Adipocyte (in vitro differentiated cells): ENCODE measurements at regions not wholly inside any gene's neighbourhood (a gene's known extent, or its start where the extent isn't known, plus 50 kb on each side); places are given as distances from the start of the nearest gene placed in this dataset.
"Not testable (repeated sequence)": the region's sequence is repeated elsewhere in the genome, so short reads cannot be mapped to it uniquely, and the experiment has no call there.

Experiments used
- DNase-seq: peaks from one replicate; pipeline ENCODE4 v3.0.0-alpha.2; 2015; ENCODE audit warnings: low read depth
- H3K27me3 ChIP-seq: replicated peaks from 2 replicates; pipeline ENCODE4 v1.7.0; 2013; ENCODE audit warnings: mild to moderate bottlenecking, low read length, moderate library complexity; ENCODE audit not compliant: control insufficient read depth, insufficient read depth
- H3K36me3 ChIP-seq: 2 replicates; pipeline ENCODE4 v1.7.0; 2013; ENCODE audit warnings: low read length, mild to moderate bottlenecking, moderate library complexity; ENCODE audit not compliant: control insufficient read depth, insufficient read depth, severe bottlenecking
- H3K4me1 ChIP-seq: 2 replicates; pipeline ENCODE4 v1.7.0; 2013; ENCODE audit warnings: mild to moderate bottlenecking, low read length, moderate library complexity; ENCODE audit not compliant: control insufficient read depth, insufficient read depth
- H3K4me3 ChIP-seq: 2 replicates; pipeline ENCODE4 v1.7.0; 2013; ENCODE audit warnings: mild to moderate bottlenecking, low read length, moderate library complexity
- H3K9ac ChIP-seq: 2 replicates; pipeline ENCODE4 v1.7.0; 2013; ENCODE audit warnings: mild to moderate bottlenecking, low read length, moderate library complexity
- H3K9me3 ChIP-seq: 2 replicates; pipeline ENCODE4 v1.7.0; 2013; ENCODE audit warnings: mild to moderate bottlenecking, low read length, moderate library complexity; ENCODE audit not compliant: control insufficient read depth

DNA sequence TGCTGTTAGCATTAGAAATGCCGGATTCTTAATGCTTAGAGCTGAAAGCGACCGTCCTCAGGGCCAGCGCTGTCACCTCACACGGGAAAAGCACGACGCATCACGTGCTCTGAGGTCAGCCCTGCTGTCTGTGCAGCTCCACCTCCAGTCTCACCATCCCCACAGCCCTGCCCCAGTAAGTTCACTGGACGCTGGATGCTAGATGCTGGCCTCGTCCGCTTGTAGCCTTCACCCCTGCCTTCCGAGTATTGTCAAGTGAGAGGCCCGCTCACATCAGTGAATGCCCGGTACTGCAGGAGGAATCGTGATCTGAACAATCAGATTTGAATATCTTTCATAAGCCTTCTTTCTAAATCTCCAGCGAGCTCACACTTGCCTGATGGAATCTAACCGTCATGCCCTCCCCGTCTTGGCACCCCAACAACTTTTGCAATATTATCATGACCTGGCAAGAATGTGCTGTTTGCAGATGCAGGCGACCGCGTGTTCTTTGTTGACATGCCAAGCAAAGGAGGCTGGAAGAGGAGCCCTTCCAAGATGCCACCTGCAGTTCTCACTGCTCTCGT lies 64.9 kb downstream of the DLL1 start:
- H3K9ac ChIP-seq = no peak overlapping the region
- DNase-seq = no peak
- no peaks in the 10 kb centered on the region for H3K36me3 ChIP-seq
- H3K27me3 ChIP-seq = peaks cover 21% of the 10 kb centered on the region
- H3K4me3 ChIP-seq = no peak overlapping the region
- H3K9me3 ChIP-seq = no peaks in the 10 kb centered on the region
- H3K4me1 ChIP-seq = no peaks in the 10 kb centered on the region

DNA sequence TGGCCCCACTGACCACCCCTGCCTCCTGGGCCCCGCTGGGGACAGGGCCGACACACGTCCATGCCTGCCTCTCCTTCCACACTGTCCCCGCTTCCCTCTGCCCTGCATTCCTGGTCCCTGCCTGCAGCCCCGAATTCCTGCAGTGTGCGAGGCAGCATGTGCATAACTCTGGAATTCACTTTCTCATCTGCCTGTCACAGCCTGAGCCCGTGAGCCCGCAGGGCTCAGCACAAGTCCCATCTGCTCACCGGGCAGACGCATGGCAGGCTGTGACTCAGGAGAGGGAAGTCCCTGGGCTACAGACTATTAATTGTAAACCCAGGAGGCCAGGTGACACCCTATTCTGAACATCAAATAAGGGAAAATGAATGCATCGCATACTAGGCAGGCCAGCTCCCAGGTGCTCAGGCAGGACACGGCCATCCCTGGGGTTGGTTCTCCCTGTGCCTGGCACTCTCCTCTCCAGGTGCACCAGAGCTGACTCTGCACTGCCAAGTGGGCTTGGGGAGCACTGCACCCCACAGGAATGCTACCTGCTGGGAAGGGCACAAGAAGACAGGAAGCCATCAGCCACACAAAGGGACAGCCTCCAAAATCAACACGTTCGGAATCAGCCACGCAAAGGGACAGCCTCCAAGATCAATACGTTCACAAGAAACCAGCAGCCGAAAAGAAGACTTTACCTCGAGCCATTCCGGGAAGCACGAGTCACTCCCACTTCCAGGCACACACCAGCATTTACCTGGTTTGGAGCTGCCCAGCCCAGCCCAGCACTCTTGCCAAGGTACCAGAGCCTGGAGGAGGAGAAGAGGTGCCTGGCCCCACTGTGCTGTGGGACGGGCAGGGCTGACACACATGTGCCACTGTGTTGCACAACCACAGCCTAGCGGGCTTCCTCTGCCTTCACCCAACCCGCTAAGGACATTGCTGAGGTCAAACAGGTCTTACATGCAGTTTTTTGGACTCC lies 65.9 kb downstream of the DLL1 start:
- H3K27me3 ChIP-seq = peaks cover 21% of the 10 kb centered on the region
- no peaks in the 10 kb centered on the region for H3K36me3 ChIP-seq
- no peak overlapping the region for H3K9ac ChIP-seq
- peak; percentile 4 for DNase-seq
- H3K4me3 ChIP-seq = no peak overlapping the region
- no peaks in the 10 kb centered on the region for H3K9me3 ChIP-seq
- H3K4me1 ChIP-seq = no peaks in the 10 kb centered on the region

DNA sequence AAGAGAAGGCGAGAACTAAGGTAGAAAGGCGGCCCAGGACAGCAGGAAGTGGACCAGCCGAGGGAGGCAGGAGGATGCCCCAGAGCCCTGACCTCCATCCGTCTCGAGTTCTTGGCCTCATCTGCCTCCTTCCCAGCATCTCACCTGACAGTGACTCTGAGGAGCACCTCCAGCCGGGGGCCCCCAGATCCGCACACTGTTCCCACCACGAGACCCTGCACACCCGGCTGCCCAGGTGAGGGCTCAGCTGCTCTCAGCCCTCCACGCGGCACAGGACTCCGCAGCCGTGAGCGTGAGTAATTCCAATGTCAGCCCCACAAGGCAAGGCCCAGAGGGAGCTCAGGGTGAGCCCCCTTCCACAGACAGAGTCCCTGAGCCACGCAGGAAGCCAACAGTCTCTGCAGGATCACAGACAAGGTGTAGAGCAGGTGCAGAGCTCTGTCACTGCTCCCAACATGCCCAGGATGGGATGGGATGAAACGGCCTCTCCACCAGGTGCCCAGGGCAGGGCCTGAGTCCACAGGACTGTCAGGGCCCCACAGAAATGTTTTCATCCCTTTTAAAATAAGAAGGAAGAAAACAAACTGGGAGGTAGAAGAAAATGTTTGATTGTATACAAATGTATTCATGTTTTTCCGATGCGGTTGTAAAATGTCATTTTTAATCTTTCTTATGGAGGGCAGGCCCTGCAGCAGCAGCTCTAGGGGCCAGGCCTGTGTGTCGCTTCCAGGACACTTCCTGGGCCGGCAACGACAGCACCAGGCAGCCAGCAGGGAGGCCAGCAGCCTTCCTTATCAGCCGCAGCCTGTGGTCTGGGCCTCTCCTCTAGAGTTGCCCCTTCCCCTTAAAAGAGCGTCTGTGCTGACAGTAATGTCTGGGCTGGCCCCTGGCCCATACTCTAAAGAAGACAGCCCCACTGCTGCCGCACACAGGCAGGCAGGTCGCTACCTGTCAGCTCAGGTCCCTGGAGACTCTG lies 66.9 kb downstream of the DLL1 start:
- H3K36me3 ChIP-seq = no peaks in the 10 kb centered on the region
- H3K27me3 ChIP-seq = peaks cover 19% of the 10 kb centered on the region
- DNase-seq = no peak

DNA sequence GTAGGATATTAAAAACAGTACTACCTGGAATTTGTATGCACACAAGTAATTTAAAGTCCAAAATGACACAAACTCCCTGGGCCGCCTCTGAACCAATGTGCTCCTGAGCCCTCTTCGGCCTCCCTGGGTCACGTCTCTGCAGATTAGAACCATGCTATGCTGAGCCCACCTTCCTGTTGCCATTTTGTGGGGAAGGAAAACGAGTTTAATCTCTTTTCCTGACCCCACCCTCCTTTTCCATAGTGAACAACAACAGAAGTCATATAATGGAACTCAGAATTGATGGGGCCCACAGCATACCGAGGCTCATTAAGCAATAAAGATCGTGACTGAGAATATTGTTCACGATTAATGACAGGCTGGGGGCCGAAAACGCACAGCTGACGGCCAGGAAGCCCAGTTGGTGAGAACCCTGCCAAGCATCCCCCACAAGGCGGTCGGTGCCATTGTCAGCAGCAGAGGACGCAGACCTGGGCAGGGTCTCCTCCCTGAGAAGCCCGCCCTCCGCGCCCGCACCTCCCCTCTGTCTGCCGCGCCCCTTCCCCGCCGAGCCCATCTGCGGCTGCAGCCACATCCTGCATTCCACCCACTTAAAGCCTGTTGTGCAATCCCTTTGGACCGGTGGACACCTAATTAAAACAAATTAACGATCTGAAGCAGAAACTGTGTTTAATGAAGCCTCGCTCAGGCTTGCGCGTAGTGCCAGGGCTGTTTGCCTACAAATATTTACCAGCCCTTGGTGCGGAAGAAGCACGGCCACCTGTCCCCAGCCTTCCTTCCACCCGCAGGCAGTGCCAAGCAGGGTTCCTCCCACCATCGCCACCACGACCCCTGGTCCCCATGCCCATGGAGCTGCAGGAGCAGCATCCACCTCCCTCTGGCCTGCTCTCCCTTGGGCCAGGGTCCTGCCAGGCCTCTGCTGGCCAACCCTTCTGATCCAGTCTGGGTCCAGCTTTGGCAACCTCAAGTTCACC lies 68.1 kb downstream of the DLL1 start:
- no peak for DNase-seq
- H3K36me3 ChIP-seq = no peaks in the 10 kb centered on the region

More for the DNA sequence above, 66.9 kb downstream of the DLL1 start:
- Histone ChIP-seq H3K4me3 (no peak overlapping the region), H3K9ac (no peak overlapping the region), H3K9me3 (no peaks in the 10 kb centered on the region), H3K4me1 (no peaks in the 10 kb centered on the region)

DNA sequence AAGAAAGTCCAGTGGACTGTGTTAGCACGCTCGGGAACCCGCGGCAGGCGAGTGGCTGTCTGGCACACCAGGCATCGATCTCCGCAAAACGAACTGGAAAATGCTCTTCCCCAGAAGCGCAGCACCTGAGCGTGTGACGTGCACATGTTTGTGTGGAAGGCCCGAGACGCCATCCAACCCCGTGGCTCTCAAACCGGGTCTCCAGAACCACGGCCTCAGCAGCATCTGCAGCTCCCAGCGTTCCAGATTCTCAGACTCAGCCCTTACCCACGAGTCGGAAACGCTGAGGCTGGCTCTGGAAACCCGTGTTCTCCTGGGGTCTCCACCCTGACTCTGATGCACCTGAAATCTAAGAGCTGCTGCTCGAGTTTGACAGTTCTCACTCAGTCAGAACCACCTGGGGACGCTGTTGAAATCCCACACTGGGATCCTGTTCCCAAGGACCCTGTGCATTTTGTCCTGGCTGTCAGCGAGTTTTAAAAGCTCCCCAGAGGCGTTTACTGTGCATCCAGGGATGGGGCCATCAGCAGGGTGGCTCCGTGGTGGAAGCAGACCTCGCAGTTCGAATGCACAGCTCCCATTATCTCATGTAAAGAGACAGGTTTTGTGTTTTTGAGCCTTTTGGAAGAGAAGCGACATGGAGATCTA lies 69.0 kb downstream of the DLL1 start:
- Histone ChIP-seq H3K4me1 (no peaks in the 10 kb centered on the region), H3K36me3 (no peaks in the 10 kb centered on the region), H3K9ac (no peak overlapping the region), H3K27me3 (peaks cover 9% of the 10 kb centered on the region), H3K9me3 (no peaks in the 10 kb centered on the region), H3K4me3 (no peak overlapping the region)
- DNase-seq = no peak

More for the DNA sequence above, 68.1 kb downstream of the DLL1 start:
- H3K4me3 ChIP-seq = no peak overlapping the region
- H3K9ac ChIP-seq = no peak overlapping the region
- H3K4me1 ChIP-seq = no peaks in the 10 kb centered on the region
- no peaks in the 10 kb centered on the region for H3K9me3 ChIP-seq
- H3K27me3 ChIP-seq = peaks cover 9% of the 10 kb centered on the region

DNA sequence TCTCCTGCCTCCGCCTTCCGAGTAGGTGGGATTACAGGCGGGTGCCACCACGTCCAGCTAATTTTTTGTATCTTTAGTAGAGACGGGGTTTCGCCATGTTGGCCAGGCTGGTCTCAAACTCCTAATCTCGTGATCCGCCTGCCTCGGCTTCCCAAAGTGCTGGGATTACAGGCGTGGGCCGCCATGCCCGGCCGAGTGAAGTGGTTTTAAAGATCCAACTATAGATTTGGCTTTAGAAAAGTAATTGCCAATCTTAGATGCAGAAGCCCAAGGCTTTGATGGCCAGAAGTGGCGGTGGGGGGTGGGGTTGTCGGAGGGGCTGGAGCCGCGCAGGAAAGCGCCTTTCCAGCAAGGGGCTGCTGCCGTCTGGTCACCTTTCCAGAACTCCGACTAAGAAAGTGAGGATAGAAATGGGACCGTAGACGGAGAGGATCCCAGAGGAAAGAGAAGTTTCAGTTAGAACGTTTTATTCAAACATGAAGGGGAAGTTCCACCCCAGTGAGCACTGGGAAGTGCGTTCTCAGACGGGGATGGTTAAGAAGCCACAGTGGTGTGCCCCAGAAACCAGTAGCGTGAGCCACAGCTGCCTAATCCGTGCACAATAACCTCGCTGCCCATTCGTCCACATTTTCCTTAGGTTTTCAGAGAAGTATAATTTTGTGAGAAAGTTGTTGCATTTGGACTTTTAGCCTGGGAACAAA lies 69.7 kb downstream of the DLL1 start:
- DNase-seq = no peak
- Histone ChIP-seq H3K4me3 (no peak overlapping the region), H3K9me3 (no peaks in the 10 kb centered on the region), H3K36me3 (no peaks in the 10 kb centered on the region), H3K9ac (no peak overlapping the region), H3K27me3 (peaks cover 6% of the 10 kb centered on the region), H3K4me1 (no peaks in the 10 kb centered on the region)

DNA sequence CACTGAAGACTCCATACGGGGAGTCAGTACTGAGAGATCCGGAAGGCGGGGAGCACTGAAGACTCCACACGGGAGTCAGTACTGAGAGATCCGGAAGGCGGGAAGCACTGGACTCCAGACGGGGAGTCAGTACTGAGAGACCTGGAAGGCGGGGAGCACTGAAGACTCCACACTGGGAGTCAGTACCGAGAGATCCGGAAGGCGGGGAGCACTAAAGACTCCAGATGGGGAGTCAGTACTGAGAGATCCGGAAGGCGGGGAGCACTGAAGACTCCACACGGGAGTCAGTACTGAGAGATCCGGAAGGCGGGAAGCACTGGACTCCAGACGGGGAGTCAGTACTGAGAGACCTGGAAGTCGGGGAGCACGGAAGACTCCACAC lies 77.2 kb downstream of the DLL1 start:
- not testable (repeated sequence) for H3K9ac ChIP-seq, H3K4me3 ChIP-seq, H3K4me1 ChIP-seq, H3K9me3 ChIP-seq, H3K36me3 ChIP-seq, DNase-seq
- H3K27me3 ChIP-seq = peaks cover 43% of the 10 kb centered on the region

DNA sequence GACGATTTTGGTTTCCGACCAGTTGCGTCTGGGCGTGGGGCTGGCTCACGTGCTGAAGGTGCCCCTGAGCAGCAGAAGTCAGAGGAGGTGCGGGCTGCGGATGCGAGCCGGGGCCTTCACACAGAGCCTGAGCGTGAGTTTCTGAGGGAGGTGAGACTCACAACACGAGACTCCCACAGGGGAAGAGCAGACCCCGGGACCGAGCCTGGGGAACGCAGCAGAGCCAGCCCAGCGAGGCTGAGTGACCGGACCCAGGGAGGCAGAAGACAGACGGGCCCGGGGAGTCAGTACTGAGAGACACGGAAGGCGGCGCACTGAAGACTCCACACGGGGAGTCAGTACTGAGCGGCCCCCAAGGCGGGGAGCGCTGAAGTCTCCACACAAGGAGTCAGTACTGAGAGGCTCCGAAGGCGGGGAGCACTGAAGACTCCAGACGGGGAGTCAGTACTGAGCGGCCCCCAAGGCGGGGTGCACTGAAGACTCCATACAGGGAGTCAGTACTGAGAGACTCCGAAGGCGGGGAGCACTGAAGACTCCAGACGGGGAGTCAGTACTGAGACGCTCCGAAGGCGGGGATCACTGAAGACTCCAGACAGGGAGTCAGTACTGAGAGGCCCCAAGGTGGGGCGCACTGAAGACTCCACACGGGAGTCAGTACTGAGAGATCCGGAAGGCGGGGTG lies 77.8 kb downstream of the DLL1 start:
- peaks cover 44% of the 10 kb centered on the region for H3K27me3 ChIP-seq
- H3K4me3 ChIP-seq = no peak overlapping the region
- DNase-seq = no peak
- H3K9me3 ChIP-seq = no peaks in the 10 kb centered on the region
- H3K4me1 ChIP-seq = no peaks in the 10 kb centered on the region
- H3K36me3 ChIP-seq = no peaks in the 10 kb centered on the region
- H3K9ac ChIP-seq = no peak overlapping the region

DNA sequence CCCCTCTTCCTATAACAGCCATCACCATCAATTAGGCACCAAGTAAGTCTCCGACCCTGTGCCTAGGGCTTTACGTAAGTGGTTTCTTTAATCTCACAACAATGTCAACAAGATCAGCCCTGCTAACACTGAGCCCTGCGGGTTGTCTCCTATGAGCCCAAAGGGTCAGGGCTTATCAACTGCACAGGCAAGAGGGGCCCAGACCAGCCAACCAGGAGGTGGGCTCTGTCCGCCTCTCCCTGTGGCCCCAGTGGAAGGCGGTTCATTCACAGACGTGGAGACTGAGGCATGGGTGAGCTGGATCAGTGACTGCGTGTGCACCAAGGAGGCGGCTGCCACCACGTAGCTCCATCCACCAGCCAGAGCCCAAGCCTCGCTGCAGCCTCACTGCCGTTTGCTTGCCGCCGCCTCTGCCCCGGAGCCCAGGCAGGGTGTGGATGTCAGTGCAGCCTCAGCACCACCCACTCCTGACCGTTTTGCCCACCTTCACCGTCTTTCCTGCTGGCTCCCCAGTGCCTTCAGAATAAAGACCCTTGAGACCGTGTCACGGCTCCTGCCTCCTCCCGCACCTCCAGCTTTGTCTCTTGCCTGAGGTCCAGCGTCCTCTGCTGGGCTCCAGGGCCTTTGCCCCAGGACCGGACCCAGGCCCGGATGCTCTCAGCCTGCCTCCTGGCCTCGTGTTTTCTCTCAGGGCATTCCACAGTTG lies 78.7 kb downstream of the DLL1 start:
- H3K27me3 ChIP-seq = peaks cover 45% of the 10 kb centered on the region
- DNase-seq = no peak
- no peaks in the 10 kb centered on the region for H3K36me3 ChIP-seq
- no peak overlapping the region for H3K4me3 ChIP-seq
- H3K9ac ChIP-seq = no peak overlapping the region
- H3K4me1 ChIP-seq = no peaks in the 10 kb centered on the region
- no peaks in the 10 kb centered on the region for H3K9me3 ChIP-seq
